Stimulated activated naive CD8-positive, alpha-beta T cell treated with anti-CD3 and anti-CD28 coated beads, Interleukin-15, Interleukin-2, amounts not matched to agents 100 U/mL and 50 U/mL, for 24 hours (primary cell): ENCODE measurements at regions not wholly inside any gene's neighbourhood (a gene's known extent, or its start where the extent isn't known, plus 50 kb on each side); places are given as distances from the start of the nearest gene placed in this dataset.
"Not testable (repeated sequence)": the region's sequence is repeated elsewhere in the genome, so short reads cannot be mapped to it uniquely, and the experiment has no call there.

Experiments
- ATAC-seq: fragments of 150-1000 bp; cut with Tn5 transposase; one replicate; pipeline ENCODE4 v1.10.0; 2021
- DNase-seq: peaks from one replicate; pipeline ENCODE4 v3.0.0; 2021

DNA sequence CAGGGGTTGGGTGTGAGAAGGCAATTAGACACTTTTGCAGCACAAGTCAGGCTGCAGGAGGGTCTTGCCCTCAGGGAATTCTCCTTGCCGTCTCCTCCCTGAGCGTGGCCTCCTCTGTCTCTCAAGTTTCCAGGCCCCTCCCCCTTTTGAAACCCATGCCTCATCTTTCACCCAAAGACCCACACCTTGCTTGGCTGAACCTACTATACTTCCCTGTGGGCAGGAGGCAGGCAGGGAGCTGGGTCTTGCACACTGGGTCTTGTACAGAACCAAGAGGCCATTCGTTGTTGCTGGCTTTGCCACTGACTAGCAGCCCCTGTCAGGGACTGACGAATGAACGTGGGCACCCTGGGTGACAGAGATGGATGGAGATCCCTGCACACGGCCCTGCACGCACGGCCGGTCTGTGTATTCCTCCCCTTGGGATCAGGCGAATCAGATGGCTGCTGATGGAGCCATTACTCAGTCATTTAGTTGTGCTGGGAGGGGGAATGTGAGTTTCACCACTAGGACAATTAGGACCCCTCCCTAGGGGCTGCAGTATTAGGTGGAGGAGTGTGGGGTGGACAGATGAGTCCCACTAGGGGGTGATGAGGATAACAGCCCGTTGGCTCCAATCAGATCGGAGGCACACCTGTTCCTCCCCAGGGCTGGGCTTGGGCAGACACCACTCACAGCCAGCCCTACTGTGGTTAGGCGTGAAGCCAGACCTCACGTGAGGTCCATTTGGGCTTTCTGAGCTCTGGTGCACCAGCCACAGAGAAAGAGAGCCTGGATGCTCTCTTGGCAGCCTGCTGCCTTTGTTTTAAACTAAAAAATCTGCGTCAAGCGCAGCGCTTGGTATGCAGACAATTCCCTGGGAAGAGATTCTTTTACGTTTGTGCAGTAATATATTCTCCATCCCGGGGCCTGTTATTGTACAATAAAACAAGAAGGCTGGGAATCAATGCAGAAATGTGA lies 167.7 kb upstream of the WSCD1 start:
- DNase-seq = no peak
- no peak for ATAC-seq

- no peak for ATAC-seq
- no peak for DNase-seq
These were observed 158.3 kb upstream of the WSCD1 start for GRCh38 chr17:5911919-5912318.

- ATAC-seq = no peak
- no peak for DNase-seq
These were observed 157.1 kb upstream of the WSCD1 start for GRCh38 chr17:5913032-5913531.

DNA sequence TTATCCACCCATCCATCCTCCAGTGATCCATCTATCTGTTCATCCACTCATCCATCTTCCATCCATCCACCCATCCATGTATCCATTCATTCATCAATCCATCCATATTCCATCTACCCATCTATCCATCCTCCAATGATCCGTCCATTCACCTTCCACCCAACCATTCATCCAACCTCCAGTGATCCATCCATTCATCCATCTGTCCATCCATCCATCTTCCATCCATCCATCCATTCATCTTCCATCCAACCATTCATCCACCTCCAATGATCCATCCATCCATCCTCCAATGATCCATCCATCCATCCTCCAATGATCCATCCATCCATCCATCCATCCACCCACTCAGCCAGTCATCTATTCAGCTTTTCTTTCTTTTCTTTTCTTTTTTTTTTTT lies 156.5 kb upstream of the WSCD1 start:
- ATAC-seq (no peak), DNase-seq (no peak)

DNA sequence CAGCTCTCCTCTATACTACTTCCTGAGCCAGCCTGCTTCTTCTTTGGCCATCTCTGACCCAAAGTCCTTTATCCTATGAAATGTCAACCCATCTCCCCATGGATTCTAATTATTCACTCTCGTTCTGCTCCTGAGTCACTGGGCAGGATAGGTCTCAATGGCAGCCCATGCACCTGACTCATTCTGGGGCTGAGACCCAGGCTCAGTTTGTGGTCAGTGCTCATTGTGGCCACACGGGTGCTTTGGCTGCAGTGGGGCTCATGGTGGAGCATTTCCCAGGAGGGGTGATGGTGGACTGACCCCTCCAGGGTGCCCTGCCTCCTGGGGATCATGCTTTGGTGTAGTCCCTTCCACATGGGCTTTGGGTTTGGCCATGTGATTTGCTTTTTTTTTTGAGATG lies 154.8 kb upstream of the WSCD1 start:
- DNase-seq (no peak), ATAC-seq (no peak)

DNA sequence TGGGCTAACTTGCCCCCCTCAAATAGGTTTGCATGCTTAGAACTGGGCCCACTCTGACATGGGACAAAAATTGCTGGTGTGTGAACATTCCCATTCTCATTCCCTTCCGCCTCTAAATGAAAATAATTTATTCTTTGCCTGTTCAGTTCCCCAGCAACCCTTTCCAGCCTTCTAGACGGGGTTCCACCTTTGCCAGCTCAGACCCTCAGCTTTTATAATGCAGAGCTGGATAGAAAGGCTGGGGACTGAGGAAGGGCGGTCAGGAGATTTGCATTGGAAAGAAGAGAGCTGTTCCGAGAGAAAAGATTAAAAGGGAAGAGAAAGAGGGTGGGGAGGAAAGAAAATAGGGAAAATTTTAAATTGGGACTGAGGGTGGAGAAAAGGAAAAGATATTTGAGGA lies 151.1 kb upstream of the WSCD1 start:
- DNase-seq (no peak), ATAC-seq (no peak)

DNA sequence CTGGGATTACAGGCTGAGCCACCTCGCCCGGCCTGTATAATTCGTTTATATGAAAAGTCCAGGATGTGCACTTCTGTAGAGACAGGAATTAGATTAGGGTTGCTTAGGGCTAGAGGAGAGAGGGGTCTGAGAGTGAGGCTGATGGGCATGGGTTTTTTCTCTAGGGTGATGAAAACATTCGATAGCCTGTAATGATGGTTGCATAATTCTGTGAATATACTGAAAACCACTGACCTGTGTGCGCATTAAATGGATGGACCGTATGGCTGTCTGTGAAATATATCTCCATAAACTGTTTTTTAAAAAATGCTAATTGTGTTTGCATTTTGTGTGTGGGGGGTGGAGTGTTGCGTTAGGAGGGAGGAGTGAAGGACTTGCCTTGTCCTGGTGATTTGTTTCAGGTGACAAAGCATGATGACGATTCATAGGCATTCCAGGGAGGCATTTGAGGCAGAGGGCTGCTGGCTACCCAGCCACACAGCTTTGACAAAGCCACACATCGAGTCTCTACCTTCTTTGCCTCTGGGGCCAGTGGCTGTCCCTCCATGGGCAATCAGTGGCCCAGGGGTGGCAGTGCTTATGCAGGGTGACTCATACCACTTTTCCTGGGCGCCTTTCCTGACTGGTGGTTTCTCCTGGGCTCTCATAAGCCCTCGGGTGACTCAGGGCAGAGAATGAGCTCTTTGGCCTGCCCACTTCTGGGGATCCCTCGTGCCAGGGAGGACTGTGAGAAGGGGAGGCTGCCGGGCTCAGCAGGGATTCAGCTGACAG lies 148.5 kb upstream of the WSCD1 start:
- ATAC-seq (no peak), DNase-seq (no peak)

DNA sequence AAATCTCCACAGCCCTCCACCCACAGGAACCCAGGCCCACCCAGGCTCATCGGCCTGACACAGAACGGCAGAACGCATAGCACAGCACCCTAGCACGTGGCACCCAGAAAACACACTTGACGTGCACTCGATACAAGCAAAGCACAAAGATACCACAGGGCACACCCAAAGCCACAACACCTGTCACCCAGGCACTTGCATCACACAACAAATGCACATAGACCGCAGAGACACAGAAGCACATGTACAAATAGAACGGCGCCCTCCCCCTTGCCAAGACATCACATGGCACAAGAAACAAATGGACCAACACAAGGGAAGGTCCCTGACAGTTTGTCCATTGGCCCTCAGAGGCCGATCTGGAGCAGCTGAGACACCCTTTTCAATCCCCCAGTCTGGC lies 147.7 kb upstream of the WSCD1 start:
- ATAC-seq = no peak
- DNase-seq = no peak

- DNase-seq (no peak), ATAC-seq (no peak)
These were observed 140.5 kb upstream of the WSCD1 start for GRCh38 chr17:5929721-5930120.

DNA sequence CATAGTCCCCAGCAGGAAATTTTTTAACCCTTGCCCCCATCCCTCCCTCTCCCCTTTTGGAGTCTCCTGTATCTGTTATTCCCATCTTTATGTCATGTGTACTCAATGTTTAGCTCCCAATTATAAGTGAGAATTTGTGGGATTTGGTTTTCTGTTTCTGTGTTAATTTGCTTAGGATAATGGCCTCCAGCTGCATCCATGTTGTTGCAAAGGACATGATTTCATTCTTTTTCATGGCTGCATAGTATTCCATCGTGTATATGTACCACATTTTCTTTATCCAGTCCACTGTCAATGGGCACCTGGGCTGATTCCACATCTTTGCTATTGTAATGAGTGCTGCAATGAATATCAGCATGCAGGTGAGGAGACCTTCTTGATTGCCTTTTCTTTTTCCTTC lies 139.6 kb upstream of the WSCD1 start:
- not testable (repeated sequence) for ATAC-seq, DNase-seq

DNA sequence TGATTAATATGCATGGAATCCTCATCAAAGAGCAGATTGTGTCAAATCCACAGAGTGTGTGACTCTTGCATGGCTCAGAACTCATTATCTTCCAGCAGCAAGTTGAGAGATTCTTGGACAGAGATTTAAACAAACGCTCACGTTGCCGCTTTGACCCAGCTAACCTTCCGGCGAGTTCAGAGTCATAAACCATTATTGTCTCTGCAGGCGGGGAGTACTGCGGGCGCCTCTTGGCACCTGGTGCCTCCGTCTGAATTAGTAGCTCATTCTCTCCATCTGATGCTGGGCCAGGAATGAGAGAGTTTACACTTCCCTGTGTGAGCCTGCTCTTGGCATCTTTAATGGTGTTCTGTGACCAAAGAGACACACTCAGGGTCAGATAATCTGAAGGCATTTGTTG lies 138.6 kb upstream of the WSCD1 start:
- ATAC-seq = no peak
- no peak for DNase-seq

GRCh38 chr17:5933430-5933829 lies 136.7 kb upstream of the WSCD1 start:
- ATAC-seq = no peak
- no peak for DNase-seq

- ATAC-seq (no peak), DNase-seq (no peak)
These were observed 128.9 kb upstream of the WSCD1 start for GRCh38 chr17:5941258-5941657.

- no peak for DNase-seq
- ATAC-seq = no peak
These were observed 127.5 kb upstream of the WSCD1 start for GRCh38 chr17:5942687-5943086.

DNA sequence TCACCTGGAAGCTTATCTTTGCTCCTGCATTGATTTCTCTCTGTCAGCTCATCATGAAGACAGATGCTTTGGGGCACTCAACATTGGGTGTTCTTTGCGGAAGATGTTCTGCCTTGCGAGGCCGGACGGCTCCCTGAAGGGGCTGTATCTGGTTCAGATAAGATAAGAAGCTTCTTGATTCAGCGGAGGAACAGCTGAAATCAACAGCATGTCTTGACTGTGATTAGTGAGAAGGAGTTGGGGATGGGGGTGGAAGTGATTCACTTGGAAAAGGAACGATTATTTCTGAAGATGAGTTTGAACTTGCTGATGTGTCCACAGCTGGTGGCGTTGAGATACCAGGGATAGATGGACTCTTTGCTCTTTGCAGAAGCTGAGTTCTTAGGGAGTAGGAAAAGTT lies 126.9 kb upstream of the WSCD1 start:
- ATAC-seq = no peak

GRCh38 chr17:5943982-5944381 lies 126.2 kb upstream of the WSCD1 start:
- ATAC-seq = no peak
- DNase-seq = no peak

More for the DNA sequence above, 126.9 kb upstream of the WSCD1 start:
- no peak for DNase-seq

DNA sequence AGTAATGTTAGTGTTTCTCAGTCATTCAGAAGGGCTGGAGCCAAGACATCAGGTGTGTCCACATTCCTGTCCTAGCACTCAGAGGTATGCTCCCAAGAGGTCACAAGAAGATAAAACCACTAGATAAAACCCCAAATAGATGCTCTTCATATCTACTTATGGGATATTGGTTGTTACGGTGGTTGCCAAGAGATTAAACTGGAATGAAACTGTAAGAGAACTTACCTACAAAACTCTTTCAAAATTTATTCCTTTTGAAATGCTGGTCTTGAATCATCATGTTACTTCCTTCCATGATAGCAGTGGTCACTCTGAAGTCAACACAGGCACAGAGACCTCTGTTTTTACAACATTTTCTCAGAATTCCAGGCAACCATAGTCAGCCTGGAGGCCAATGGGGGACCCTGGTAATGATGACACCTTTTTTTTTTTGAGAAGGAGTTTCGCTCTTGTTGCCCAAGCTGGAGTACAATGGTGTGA lies 122.4 kb upstream of the WSCD1 start:
- no peak for DNase-seq
- no peak for ATAC-seq

DNA sequence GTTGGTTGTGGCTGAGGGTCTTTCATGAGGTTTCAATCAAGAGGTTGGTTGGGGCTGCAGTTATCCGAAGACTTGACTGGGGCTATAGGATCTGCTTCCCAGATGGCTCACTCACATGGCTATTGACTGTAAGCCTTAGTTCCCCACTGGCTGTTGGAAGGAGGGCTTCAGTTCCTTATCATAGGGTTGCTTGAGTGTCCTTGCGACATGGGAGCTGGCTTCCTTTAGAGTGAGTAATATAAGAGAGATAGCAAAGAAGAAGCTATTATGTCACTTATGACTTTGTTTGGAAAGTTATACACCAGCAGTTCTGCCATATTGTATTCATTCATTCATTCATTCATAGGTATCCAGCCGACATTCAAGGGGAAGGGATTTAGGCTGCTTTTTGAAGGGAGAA lies 121.4 kb upstream of the WSCD1 start:
- ATAC-seq = no peak
- no peak for DNase-seq

DNA sequence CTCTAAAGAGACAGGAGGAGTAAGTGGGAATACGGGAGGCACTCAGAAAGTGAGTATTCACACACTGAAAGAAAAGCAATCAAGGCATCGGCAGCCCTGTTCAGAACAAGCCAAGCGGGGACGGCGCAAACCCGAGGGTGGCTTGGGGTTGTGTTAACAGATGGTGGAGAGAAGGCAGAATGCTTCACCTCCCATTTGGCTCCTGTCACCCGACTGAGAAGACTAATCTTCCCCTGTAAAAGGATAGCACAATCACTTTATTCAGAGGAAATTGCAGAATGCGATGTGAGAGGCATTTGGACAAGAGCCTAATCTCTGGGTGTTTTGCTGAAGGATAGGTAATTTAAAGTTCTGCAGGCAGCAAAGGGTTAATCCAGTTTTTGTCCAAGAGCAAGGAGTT lies 119.3 kb upstream of the WSCD1 start:
- ATAC-seq (no peak), DNase-seq (no peak)

DNA sequence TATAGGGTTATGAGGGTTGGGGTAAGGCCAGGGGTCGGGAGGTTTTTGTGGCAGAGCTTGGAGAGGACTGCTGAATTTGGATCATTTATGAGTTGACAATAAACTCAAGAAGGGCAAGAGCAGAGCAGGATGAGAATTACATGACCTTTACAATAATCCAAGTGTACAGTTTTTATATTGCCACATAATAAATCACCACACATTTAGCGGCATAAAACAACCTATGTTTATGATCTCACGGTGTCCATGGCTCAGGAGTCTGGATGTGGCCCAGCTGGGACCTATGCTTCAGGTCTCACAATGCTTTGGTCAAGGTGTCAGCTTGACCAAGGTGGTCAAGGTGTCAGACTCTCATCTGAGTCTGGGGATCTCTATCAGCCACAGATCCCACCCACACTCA lies 118.3 kb upstream of the WSCD1 start:
- ATAC-seq (no peak), DNase-seq (no peak)

GRCh38 chr17:5952518-5952917 lies 117.7 kb upstream of the WSCD1 start:
- DNase-seq = no peak
- no peak for ATAC-seq

- ATAC-seq (no peak), DNase-seq (no peak)
These were observed 114.4 kb upstream of the WSCD1 start for GRCh38 chr17:5955764-5956163.

DNA sequence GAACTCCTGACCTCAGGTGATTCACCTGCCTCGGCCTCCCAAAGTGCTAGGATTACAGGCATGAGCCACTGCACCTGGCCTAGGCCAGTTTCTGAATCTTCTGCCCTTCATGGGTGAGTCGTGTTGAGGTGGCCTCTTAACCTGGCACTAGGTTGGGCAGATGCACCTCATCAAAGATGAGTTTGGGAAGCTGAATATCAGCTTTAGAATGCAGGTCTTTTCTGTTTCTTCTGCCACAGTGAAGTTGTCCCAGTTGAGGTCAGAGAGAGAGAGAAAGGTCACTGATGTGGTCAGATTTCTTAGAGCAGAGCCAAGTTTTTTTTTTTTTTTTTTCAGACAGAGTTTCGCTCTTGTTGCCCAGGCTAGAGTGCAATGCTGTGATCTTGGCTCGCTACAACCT lies 111.3 kb upstream of the WSCD1 start:
- ATAC-seq (no peak), DNase-seq (no peak)
